Umbilical cord (tissue), 1 donor: ENCODE measurements at regions not wholly inside any gene's neighbourhood (a gene's known extent, or its start where the extent isn't known, plus 50 kb on each side); places are given as distances from the start of the nearest gene placed in this dataset.

ENCODE experiments used
- DNase-seq: peaks from one replicate; pipeline ENCODE4 v3.0.0-alpha.2; 2015; ENCODE audit warnings: low spot score

DNA sequence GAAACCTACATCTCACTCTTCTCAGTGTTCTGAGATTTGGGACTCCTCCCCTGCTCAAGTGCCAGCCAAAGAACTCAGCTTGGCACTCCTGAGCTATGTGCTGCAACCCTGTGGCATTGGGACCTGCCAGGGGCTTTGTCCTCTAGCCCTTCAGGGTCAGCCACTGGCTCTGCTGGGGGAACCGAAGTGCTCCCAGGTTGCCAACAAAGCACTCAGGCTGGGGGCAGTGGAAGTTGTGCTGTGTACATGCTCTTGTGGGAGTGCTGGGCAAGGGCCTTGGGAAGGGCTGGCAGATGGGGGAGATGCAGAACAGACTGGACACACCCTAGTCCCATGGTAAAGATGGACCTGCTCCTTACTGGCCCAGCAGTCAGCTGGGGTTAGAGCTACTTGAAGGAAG lies 498.6 kb downstream of the CAAP1 start:
- DNase-seq = no peak

DNA sequence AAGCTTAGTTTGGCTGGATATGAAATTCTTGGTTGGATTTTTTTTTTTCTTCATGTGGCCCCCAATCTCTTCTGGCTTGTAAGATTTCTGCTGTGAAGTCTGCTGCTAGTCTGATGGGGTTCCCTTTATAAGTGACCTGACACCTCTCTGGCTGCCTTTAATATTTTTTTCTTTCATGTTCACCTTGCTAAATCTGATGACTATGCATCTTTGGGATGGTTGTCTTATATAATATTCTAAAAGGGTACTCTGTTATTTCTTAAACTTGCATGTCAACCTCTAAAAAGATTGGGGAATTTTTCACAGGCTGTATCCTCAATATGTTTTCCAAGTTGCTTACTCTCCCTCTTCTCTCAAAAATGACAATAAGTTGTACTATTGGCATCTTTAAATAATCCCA lies 500.0 kb downstream of the CAAP1 start:
- DNase-seq = no peak

- DNase-seq = no peak
Observed at GRCh38 chr9:26391036-26391435, 501.6 kb downstream of the CAAP1 start.

GRCh38 chr9:26375448-26375847 lies 517.2 kb downstream of the CAAP1 start:
- no peak for DNase-seq

DNA sequence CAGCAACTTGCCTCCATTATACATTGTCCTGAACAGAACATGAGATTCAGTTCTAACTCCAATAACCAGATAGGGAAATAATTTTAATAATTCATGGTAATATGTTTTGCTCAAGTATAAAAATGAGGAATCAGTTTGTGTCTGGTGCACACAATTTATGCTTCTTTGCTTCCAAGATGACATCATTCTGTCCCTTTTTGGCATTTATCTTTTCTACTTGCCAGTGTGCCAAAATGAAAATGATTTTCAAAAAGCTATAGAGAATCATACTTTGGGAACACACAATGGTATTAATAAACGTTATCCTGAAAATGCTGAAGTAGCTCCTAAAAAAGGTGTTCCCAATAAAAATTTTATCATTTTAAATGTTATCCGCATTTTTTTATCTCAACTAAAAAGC lies 519.0 kb downstream of the CAAP1 start:
- DNase-seq = no peak

DNA sequence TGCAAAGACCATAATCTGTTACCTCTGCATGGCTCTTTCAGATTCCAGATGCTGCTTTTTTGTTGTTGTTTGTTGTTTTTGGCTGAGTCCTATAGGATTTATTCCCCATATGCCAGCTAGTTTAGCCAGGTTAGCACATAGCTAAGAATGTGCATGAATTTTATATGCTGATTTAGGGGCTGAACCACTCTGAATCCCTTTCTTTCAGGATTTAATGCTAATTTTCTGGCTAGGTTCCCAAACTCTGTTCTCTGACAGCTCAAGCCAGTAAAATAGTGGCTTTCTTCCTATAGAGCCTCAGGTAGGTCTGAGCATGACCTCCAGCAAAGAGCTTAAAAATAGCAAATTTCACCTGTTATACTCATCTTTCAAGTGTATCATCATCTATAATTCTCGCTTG lies 521.4 kb downstream of the CAAP1 start:
- DNase-seq = no peak

DNA sequence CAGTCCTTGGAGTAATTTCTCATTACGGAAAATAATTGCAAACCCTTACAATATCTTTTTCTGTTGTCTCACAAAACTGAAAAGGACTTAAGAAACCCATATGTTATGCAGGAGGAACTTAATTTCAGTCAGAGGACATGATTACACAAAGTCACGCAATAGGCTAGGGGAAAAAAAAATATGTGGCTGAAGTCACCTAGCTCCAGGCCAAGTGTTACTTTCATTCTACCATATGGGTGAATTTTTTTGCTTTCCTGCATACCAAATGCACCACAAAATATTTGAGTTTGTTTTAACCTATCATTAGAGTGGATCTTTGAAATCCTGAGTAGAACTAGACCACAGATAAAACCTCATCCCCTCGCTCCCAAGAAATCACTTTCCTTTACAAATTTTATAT lies 523.5 kb downstream of the CAAP1 start:
- DNase-seq = no peak

DNA sequence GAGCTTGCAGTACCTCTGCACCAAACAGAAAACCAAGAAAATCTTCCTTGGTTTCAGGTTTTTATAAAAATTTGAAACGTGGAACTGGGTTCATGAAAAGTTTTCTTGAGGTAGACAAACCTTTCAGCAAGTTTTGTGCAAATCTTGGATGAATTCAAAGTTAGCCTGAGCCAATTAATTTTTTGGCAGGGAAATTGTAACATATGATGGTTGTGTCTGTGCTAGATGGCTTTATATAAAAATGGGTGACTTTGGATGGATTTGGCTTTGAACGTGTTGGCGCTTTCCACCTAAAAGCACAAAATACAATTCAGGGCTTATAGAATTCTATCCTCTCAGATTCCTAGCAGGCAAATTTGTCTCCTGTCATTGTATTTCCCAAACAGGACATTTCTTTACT lies 524.4 kb downstream of the CAAP1 start:
- no peak for DNase-seq

DNA sequence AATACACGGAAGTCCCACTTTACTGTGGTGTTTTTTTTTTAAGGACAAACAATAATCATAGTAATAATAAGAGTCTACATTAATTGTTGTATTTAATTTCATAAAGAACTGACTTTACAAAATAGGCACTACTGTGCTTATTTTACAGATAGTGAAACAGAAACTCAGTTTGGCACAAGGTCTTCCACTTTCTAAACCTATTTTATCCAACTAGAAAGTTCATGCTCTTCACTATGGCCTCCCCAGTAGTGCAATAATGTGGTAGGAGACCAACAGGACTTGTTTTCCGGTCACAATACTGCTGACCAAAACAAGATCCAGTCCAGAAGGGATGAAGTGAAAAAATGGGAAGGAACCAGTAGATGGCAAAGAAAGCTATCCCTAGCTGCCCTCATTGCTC lies 531.6 kb downstream of the CAAP1 start:
- no peak for DNase-seq

DNA sequence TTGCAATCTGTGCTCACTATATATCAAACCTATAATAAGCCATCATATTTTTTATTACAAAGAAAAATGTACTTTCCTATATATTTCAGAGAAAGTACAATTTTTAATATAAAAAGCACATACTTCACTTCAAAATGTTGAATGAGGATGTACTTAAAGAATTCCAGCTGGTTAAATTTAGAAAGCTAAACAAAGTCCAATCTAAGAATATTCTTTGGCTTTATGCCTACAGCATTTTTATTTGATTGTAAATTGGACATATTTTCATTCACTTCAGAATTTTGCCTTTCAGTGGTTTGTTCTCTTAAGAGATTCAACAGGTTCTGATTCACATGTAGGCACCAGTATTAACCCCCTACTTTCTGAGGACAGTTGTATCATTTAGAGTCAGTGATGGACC lies 533.8 kb downstream of the CAAP1 start:
- no peak for DNase-seq

GRCh38 chr9:26357803-26358344 lies 534.7 kb downstream of the CAAP1 start:
- DNase-seq = no peak

DNA sequence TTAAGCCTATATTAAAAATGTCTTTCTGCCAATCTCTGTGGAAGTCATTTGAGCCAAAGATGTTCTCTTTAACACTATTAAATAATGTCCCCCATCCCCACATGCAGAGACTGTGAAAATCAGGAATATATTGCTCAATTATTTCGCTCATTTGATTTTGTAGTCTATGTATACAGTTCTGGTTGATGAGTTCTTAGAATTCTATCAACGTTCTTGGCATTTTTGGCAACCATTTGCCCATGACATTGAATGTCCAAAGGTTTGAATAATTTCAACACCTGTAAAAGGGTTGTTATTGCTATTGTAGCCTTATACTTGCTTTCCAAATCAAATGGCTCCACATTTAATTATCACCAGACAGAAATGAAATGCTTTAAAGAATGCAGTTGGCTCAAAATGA lies 536.1 kb downstream of the CAAP1 start:
- no peak for DNase-seq

DNA sequence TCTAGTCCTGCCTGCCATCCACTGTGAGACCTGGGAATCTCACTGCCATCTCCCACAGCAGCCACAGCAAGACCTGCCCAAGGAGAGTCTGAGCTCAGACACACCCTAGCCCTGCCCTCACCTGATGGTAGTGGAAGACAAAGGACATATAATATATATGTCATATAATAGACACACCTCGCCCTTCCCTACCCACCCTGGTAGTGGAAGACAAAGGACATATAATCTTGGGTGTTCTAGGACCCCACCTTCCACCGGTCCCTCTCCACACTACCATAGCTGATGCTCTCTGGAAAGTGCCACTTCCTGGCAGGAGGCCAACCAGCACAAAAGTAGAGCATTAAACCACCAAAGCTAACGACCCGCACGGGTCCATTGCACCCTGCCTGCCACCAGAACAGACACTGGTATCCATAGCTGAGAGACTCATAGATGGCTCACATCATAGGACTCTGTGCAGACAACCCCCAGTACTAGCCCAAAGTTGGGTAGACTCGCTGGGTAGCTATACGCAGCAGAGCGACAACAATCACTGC lies 545.6 kb downstream of the CAAP1 start:
- DNase-seq = no peak

GRCh38 chr9:26341545-26341944 lies 551.1 kb downstream of the CAAP1 start:
- no peak for DNase-seq

GRCh38 chr9:26339796-26340195 lies 552.8 kb downstream of the CAAP1 start:
- no peak for DNase-seq

GRCh38 chr9:26335116-26335515 lies 557.5 kb downstream of the CAAP1 start:
- DNase-seq = no peak

DNA sequence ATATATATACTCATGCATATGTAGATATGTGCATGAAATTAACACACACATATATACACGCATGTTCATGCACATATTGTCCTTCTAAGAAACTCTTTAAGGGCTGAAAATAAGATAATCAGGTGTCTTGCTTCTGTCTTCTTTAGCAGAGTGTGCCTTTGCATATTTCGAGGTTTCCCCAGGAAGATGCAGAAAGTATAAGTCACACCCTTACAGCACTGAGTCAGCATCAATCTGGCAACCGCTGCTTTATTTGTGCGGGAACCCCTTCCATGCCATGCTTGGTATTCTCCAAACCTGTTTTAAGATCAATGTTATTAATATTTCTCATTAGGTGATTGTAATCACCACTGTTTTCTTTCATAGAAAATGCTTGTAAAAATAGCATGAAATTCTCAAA lies 557.9 kb downstream of the CAAP1 start:
- no peak for DNase-seq

GRCh38 chr9:26331223-26331622 lies 561.4 kb downstream of the CAAP1 start:
- DNase-seq = no peak

- no peak for DNase-seq
Observed at GRCh38 chr9:26329974-26330373, 562.6 kb downstream of the CAAP1 start.

- DNase-seq = peak; percentile 77
Observed at GRCh38 chr9:26326563-26326962, 566.0 kb downstream of the CAAP1 start.

DNA sequence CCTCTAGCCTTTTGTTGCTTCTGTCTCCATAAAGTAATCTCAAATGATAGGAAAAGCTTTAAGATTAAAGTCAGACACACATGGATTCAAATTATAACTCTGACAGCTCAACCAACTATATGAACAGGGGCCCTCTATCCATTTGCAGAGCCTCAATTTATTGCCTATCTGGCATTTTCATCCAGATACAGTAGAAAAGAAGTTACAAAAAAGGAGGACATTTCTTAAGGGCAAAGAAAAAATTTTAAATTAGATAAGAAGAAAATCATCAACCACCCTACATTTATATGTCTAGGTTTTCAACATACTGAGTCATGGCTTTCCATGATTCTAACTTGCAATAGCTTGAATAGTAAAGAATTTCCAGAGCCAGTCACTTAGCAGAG lies 567.2 kb downstream of the CAAP1 start:
- peak; percentile 78 for DNase-seq

- DNase-seq = peak; percentile 73
Observed at GRCh38 chr9:26324786-26325443, 567.7 kb downstream of the CAAP1 start.

DNA sequence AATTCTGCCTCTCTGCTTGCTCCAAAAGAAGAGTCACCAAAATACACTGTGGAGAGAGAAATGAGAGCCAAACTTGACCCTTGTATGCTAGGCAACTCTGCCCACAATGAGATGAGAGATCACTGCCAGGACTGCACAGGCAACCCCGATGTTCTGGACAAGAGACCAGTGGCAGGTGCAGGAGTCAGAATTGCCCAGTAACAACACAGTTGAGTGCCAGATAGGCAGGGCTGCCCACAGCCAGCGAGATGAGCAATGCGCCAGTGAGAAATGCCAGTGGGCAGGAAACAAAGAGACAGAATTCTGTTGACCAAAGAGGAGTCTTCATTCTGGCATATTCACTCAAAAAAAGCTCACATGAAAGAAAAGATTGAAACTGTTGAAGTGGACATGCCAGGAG lies 570.7 kb downstream of the CAAP1 start:
- DNase-seq = no peak

- no peak for DNase-seq
Observed at GRCh38 chr9:26319859-26320258, 572.7 kb downstream of the CAAP1 start.
